H1 (cell line): ENCODE measurements at regions not wholly inside any gene's neighbourhood (a gene's known extent, or its start where the extent isn't known, plus 50 kb on each side); places are given as distances from the start of the nearest gene placed in this dataset.

ENCODE experiments used
- CTCF ChIA-PET: fragments of 300-600 bp; sonication (Branson Sonifier 250); formaldehyde crosslinking; loops from one replicate; lab custom pipeline; 2021; ENCODE audit not compliant: partially characterized antibody; lab: Charles Lee
- POLR2A ChIA-PET: fragments of 300-600 bp; sonication (Branson Sonifier 250); formaldehyde crosslinking; loops from one replicate; lab custom pipeline; 2021; ENCODE audit warnings: inconsistent platforms; ENCODE audit not compliant: partially characterized antibody; lab: Charles Lee
- DNase-seq, 2 experiments: peaks; one replicate each; pipeline versions ENCODE4 v3.0.0 to v3.0.0-alpha.2; 2010 to 2022; ENCODE audit warnings: low spot score in 2 of 2, low read depth in 1 of 2, mixed read lengths in 1 of 2
- FAIRE-seq: peaks from 2 replicates; lab custom pipeline; 2011; peaks lifted over from hg19 to GRCh38; lab: Jason Lieb, UNC
- H2AFZ ChIP-seq: 2 replicates; pipeline ENCODE4 v1.8.1; 2012; ENCODE audit warnings: low read length, inconsistent platforms
- H2AK5ac ChIP-seq: 2 replicates; pipeline ENCODE4 v1.6.1; 2013; ENCODE audit warnings: low read depth, low read length
- H2BK120ac ChIP-seq: replicated peaks from 2 replicates; pipeline ENCODE3; 2013; ENCODE audit warnings: low read depth, low read length, inconsistent platforms
- H2BK12ac ChIP-seq: 2 replicates; pipeline ENCODE4 v1.6.1; 2013; ENCODE audit warnings: low read depth, low read length
- H2BK15ac ChIP-seq: 2 replicates; pipeline ENCODE4 v1.6.1; 2013; ENCODE audit warnings: low read length
- H2BK20ac ChIP-seq: 2 replicates; pipeline ENCODE4 v1.6.1; 2013; ENCODE audit warnings: low read length
- H2BK5ac ChIP-seq: 2 replicates; pipeline ENCODE4 v1.6.1; 2013; ENCODE audit warnings: low read depth, low read length
- H3K14ac ChIP-seq: 2 replicates; pipeline ENCODE4 v1.6.1; 2013; ENCODE audit warnings: inconsistent platforms; ENCODE audit not compliant: insufficient read length
- H3K18ac ChIP-seq: 2 replicates; pipeline ENCODE4 v1.6.1; 2013; ENCODE audit warnings: low read length; ENCODE audit errors: extremely low read depth
- H3K23ac ChIP-seq: 2 replicates; pipeline ENCODE4 v1.6.1; 2013; ENCODE audit warnings: inconsistent platforms; ENCODE audit not compliant: insufficient read length
- H3K23me2 ChIP-seq: 2 replicates; pipeline ENCODE4 v1.6.1; 2013; ENCODE audit warnings: low read depth, low read length
- H3K27ac ChIP-seq: 2 replicates; pipeline ENCODE4 v1.6.1; 2011; ENCODE audit warnings: low read depth, low read length, inconsistent platforms
- H3K27me3 ChIP-seq, 4 experiments: replicated peaks in 1 of 4; 1 replicate in 1 of 4; 2 replicates in 3 of 4; pipeline versions ENCODE4 v1.6.1 to v1.8.1; 2011 to 2013; ENCODE audit warnings: low read length in 3 of 4, mild to moderate bottlenecking in 3 of 4, inconsistent platforms in 2 of 4, mixed read lengths in 2 of 4, moderate library complexity in 1 of 4; ENCODE audit not compliant: control insufficient read depth in 3 of 4, insufficient read depth in 3 of 4; ENCODE audit errors: extremely low read depth in 1 of 4
- H3K36me3 ChIP-seq, 4 experiments: 2 replicates each; pipeline versions ENCODE4 v1.6.1 to v1.8.1; 2011 to 2013; ENCODE audit warnings: mild to moderate bottlenecking in 4 of 4, low read length in 3 of 4, moderate library complexity in 2 of 4, control low read depth in 1 of 4, inconsistent platforms in 1 of 4; ENCODE audit not compliant: insufficient read depth in 4 of 4, control insufficient read depth in 2 of 4
- H3K4ac ChIP-seq: replicated peaks from 2 replicates; pipeline ENCODE3; 2013; ENCODE audit warnings: low read length, low read depth, mixed read lengths, inconsistent platforms; ENCODE audit not compliant: insufficient read length
- H3K4me1 ChIP-seq, 4 experiments: replicated peaks in 1 of 4; 1 replicate in 1 of 4; 2 replicates in 3 of 4; pipeline versions ENCODE4 v1.6.1 to v1.8.1; 2011 to 2013; ENCODE audit warnings: low read length in 3 of 4, inconsistent platforms in 2 of 4, mixed read lengths in 1 of 4; ENCODE audit not compliant: insufficient read depth in 4 of 4, control insufficient read depth in 3 of 4
- H3K4me2 ChIP-seq, 2 experiments: 2 replicates each; pipeline versions ENCODE4 v1.6.1 to v1.8.1; 2011 to 2013; ENCODE audit warnings: low read depth in 2 of 2, low read length in 2 of 2, control low read depth in 1 of 2, inconsistent platforms in 1 of 2, mild to moderate bottlenecking in 1 of 2; ENCODE audit not compliant: insufficient read depth in 1 of 2
- H3K4me3 ChIP-seq, 4 experiments: fragments of 200-600, 300-600 bp in 1 of 4; sonication (generic), shearing (Covaris generic), sonication (Bioruptor Twin) in 1 of 4; 2 replicates each; pipeline versions ENCODE4 v1.5.1 to v1.8.1; 2011 to 2016; ENCODE audit warnings: low read length in 4 of 4, low read depth in 3 of 4, control low read depth in 2 of 4, inconsistent platforms in 2 of 4, mild to moderate bottlenecking in 2 of 4, mixed read lengths in 1 of 4, moderate library complexity in 1 of 4; ENCODE audit not compliant: insufficient read depth in 2 of 4; ENCODE audit errors: extremely low read depth in 1 of 4
- H3K56ac ChIP-seq: replicated peaks from 2 replicates; pipeline ENCODE3; 2013; ENCODE audit warnings: low read depth, mild to moderate bottlenecking, mixed read lengths, low read length, inconsistent platforms; ENCODE audit not compliant: insufficient read length
- H3K79me1 ChIP-seq: 2 replicates; pipeline ENCODE4 v1.6.1; 2013; ENCODE audit warnings: low read depth, low read length, control low read depth
- H3K79me2 ChIP-seq, 2 experiments: 2 replicates each; pipeline versions ENCODE4 v1.6.1 to v1.8.1; 2012 to 2013; ENCODE audit warnings: low read length in 2 of 2, mild to moderate bottlenecking in 2 of 2, inconsistent platforms in 1 of 2; ENCODE audit not compliant: insufficient read depth in 2 of 2, control insufficient read depth in 1 of 2
- H3K9ac ChIP-seq, 4 experiments: replicated peaks in 1 of 4; 1 replicate in 1 of 4; 2 replicates in 3 of 4; pipeline versions ENCODE4 v1.6.1 to v1.8.1; 2011 to 2013; ENCODE audit warnings: low read depth in 3 of 4, low read length in 3 of 4, control low read depth in 2 of 4, mild to moderate bottlenecking in 2 of 4, moderate library complexity in 2 of 4, inconsistent platforms in 1 of 4; ENCODE audit errors: extremely low read depth in 1 of 4
- H3K9me3 ChIP-seq, 2 experiments: 2 replicates each; pipeline versions ENCODE4 v1.6.1 to v1.8.1; 2012 to 2013; ENCODE audit warnings: mild to moderate bottlenecking in 2 of 2, moderate library complexity in 2 of 2, control low read depth in 1 of 2, inconsistent platforms in 1 of 2, low read depth in 1 of 2, low read length in 1 of 2, mixed read lengths in 1 of 2; ENCODE audit not compliant: insufficient read depth in 2 of 2
- H4K20me1 ChIP-seq, 2 experiments: replicated peaks in 1 of 2; 2 replicates each; pipeline versions ENCODE3 to v1.8.1; 2011 to 2013; ENCODE audit warnings: inconsistent platforms in 2 of 2, low read length in 2 of 2, mild to moderate bottlenecking in 1 of 2; ENCODE audit not compliant: insufficient read depth in 2 of 2, control insufficient read depth in 1 of 2
- H4K5ac ChIP-seq: 2 replicates; pipeline ENCODE4 v1.6.1; 2013; ENCODE audit warnings: low read length, low read depth, mixed read lengths, inconsistent platforms; ENCODE audit not compliant: insufficient read length
- H4K8ac ChIP-seq: 2 replicates; pipeline ENCODE4 v1.8.0; 2013; ENCODE audit warnings: mild to moderate bottlenecking, moderate library complexity, low read length, inconsistent platforms; ENCODE audit not compliant: insufficient read depth; ENCODE audit errors: extremely low read depth
- H4K91ac ChIP-seq: replicated peaks from 2 replicates; pipeline ENCODE3; 2013; ENCODE audit warnings: low read length, mixed read lengths, inconsistent platforms; ENCODE audit not compliant: insufficient read length
- BCL11A ChIP-seq, 2 experiments: IDR thresholded peaks; one replicate each; pipeline ENCODE4 v1.6.1; 2011; ENCODE audit warnings: low read depth in 2 of 2, low read length in 2 of 2, mild to moderate bottlenecking in 2 of 2
- CBX8 ChIP-seq: fragments of 300-800, 300-1000 bp; sonication (generic); IDR thresholded peaks from 2 replicates; pipeline ENCODE4 v1.7.1; 2016; ENCODE audit warnings: low read depth, low read length, borderline replicate concordance
- CEBPB ChIP-seq: IDR thresholded peaks from 2 replicates; pipeline ENCODE4 v1.6.1; 2012; ENCODE audit warnings: low read depth, low read length
- HDAC2 ChIP-seq, 2 experiments: fragments of 300-600 bp in 1 of 2; sonication (generic) in 1 of 2; IDR thresholded peaks; 2 replicates each; pipeline ENCODE4 v1.6.1; 2011 to 2012; ENCODE audit warnings: low read depth in 2 of 2, low read length in 2 of 2, mild to moderate bottlenecking in 2 of 2, moderate library complexity in 2 of 2, borderline replicate concordance in 1 of 2, inconsistent platforms in 1 of 2
- KDM5A ChIP-seq: fragments of 200-600 bp; IDR thresholded peaks from 2 replicates; pipeline ENCODE4 v1.7.1; 2012; ENCODE audit warnings: mild to moderate bottlenecking, low read length, inconsistent platforms, mixed read lengths
- RNF2 ChIP-seq: fragments of 200-900, 300-1000 bp; sonication (generic); IDR thresholded peaks from 2 replicates; pipeline ENCODE4 v1.7.1; 2016; ENCODE audit warnings: borderline replicate concordance, low read depth, mild to moderate bottlenecking, antibody characterized with exemption, low read length; ENCODE audit not compliant: poor library complexity, severe bottlenecking; ENCODE audit errors: missing control alignments
- RXRA ChIP-seq: IDR thresholded peaks from 2 replicates; pipeline ENCODE4 v1.6.1; 2011; ENCODE audit warnings: low read depth, mild to moderate bottlenecking, low read length, moderate library complexity; ENCODE audit not compliant: insufficient read depth
- TAF1 ChIP-seq: IDR thresholded peaks from 2 replicates; pipeline ENCODE4 v1.6.1; 2011; ENCODE audit warnings: mild to moderate bottlenecking, low read depth, low read length
- WGBS, 2 experiments: shearing (Covaris generic) in 1 of 2; methylation state at CpG; one replicate each; pipeline versions ENCODE4 v1.1.6 to v1.1.7; 2013 to 2015; ENCODE audit warnings: low lambda C conversion rate in 2 of 2, mixed read lengths in 2 of 2, inconsistent platforms in 1 of 2, low coverage in 1 of 2, missing lambda C conversion rate in 1 of 2; ENCODE audit not compliant: insufficient replicate concordance in 2 of 2, insufficient coverage in 1 of 2, insufficient read length in 1 of 2; ENCODE audit errors: extremely low coverage in 1 of 2, missing lambda C conversion rate in 1 of 2; 5-methylcytosine and 5-hydroxymethylcytosine counted together

GRCh38 chr13:102504002-102504401 is 92.8 kb upstream of the TPP2 start:
- no peak overlapping the region for H3K27ac ChIP-seq
- no peak overlapping the region for H3K4me3 ChIP-seq
- WGBS, 2 experiments = 94% methylated on average over 4 of the region's 4 CpGs; no CpG with 5 or more reads in 1 of the 2 experiments
- DNase-seq = no peak
- H3K79me2 ChIP-seq = no peaks in the 10 kb centered on the region
- no peak overlapping the region for H3K14ac ChIP-seq
- no peaks in the 10 kb centered on the region for H4K20me1 ChIP-seq
- H3K9me3 ChIP-seq = no peaks in the 10 kb centered on the region
- no peak for TF ChIP-seq RNF2
- no peak for TF ChIP-seq TAF1
- no peak for TF ChIP-seq RXRA
- no peak for TF ChIP-seq BCL11A (IDR thresholded peaks at IDR 0.05; ENCODE audit: low read depth in 2 of 2, low read length in 2 of 2)
- no peak for TF ChIP-seq CBX8
- TF ChIP-seq KDM5A = no peak
- TF ChIP-seq CEBPB = no peak
- TF ChIP-seq HDAC2 (IDR thresholded peaks at IDR 0.05; ENCODE audit: borderline replicate concordance in 1 of 2, low read depth in 2 of 2, low read length in 2 of 2) = no peak
- TF ChIP-seq, all 59 proteins: peak for 0
- FAIRE-seq = no peak
- Histone ChIP-seq H3K79me1 (no peaks in the 10 kb centered on the region), H3K27me3 (no peaks in the 10 kb centered on the region), H4K5ac (no peak overlapping the region), H4K8ac (no peak overlapping the region), H3K23me2 (no peaks in the 10 kb centered on the region), H3K9ac (no peak overlapping the region), H3K36me3 (no peaks in the 10 kb centered on the region), H3K56ac (no peak overlapping the region), H3K18ac (no peak overlapping the region), H4K91ac (no peak overlapping the region), H2BK20ac (no peak overlapping the region), H3K23ac (no peak overlapping the region), H3K4me1 (peaks cover 0 to 9% (median 5%) of the 10 kb centered on the region in 4 experiments; a peak in 5 of 7 replicates), H3K4me2 (no peak overlapping the region), H2BK15ac (no peak overlapping the region), H2BK120ac (no peak overlapping the region), H2AFZ (no peak overlapping the region), H3K4ac (no peak overlapping the region), H2BK5ac (no peak overlapping the region), H2AK5ac (no peak overlapping the region), H2BK12ac (no peak overlapping the region)
- ChIA-PET CTCF (no interaction called here), POLR2A (no interaction called here)
